Ishikawa (cell line): ENCODE measurements at regions not wholly inside any gene's neighbourhood (a gene's known extent, or its start where the extent isn't known, plus 50 kb on each side); places are given as distances from the start of the nearest gene placed in this dataset.

Experiments used
- CEBPB ChIP-seq: IDR thresholded peaks from 2 replicates; pipeline ENCODE4 v1.6.1; 2012
- CREB1 ChIP-seq: IDR thresholded peaks from 2 replicates; pipeline ENCODE4 v1.6.1; 2012; ENCODE audit warnings: low read depth
- EGR1 ChIP-seq: IDR thresholded peaks from 2 replicates; pipeline ENCODE4 v1.6.1; 2012
- EP300 ChIP-seq: IDR thresholded peaks from 2 replicates; pipeline ENCODE4 v1.6.1; 2012; ENCODE audit warnings: borderline replicate concordance
- FOXM1 ChIP-seq: IDR thresholded peaks from 2 replicates; pipeline ENCODE4 v1.6.1; 2012; ENCODE audit warnings: low read depth, borderline replicate concordance
- NFIC ChIP-seq: IDR thresholded peaks from 2 replicates; pipeline ENCODE4 v1.6.1; 2012
- RAD21 ChIP-seq: IDR thresholded peaks from 2 replicates; pipeline ENCODE4 v1.6.1; 2012; ENCODE audit warnings: low read depth
- TAF1 ChIP-seq: IDR thresholded peaks from 2 replicates; pipeline ENCODE4 v1.6.1; 2012; ENCODE audit warnings: low read depth, mild to moderate bottlenecking
- TCF12 ChIP-seq: IDR thresholded peaks from 2 replicates; pipeline ENCODE4 v1.6.1; 2012; ENCODE audit warnings: low read depth
- TEAD4 ChIP-seq: IDR thresholded peaks from 2 replicates; pipeline ENCODE4 v1.6.1; 2012
- YY1 ChIP-seq: IDR thresholded peaks from 2 replicates; pipeline ENCODE4 v1.6.1; 2012; ENCODE audit warnings: low read depth
- ZBTB7A ChIP-seq: IDR thresholded peaks from 2 replicates; pipeline ENCODE4 v1.6.1; 2012; ENCODE audit warnings: low read depth
- TF ChIP-seq, protein P1 (sequence below): IDR thresholded peaks from 2 replicates; pipeline ENCODE4 v1.6.1; 2012
- TF ChIP-seq, protein P2 (sequence below): IDR thresholded peaks from 2 replicates; pipeline ENCODE4 v1.6.1; 2012; ENCODE audit warnings: low read depth, mild to moderate bottlenecking
- TF ChIP-seq, protein P3 (sequence below): IDR thresholded peaks from 2 replicates; pipeline ENCODE4 v1.6.1; 2012

DNA sequence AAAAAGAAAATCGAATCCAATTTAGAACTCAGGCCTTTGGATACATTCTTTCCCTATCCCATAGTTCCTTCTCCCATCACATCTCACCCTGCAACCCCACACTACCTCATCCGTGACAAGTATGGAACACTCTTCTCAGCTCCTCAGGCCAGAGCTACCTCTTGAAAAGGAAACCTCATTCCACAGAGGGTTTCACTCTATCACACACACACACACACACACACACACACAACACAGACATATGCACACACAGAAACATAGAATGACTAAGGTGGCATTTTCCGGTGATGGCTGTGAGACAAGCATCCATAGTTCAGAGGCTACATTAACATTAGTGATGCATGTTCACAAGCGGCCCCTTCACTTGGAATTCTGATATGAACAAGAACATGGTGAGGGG lies 122.0 kb upstream of the HES1 start:
- TF ChIP-seq, protein P1, sequence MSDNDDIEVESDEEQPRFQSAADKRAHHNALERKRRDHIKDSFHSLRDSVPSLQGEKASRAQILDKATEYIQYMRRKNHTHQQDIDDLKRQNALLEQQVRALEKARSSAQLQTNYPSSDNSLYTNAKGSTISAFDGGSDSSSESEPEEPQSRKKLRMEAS = no peak
- TF ChIP-seq RAD21 (no peak), TEAD4 (no peak), EGR1 (no peak), CREB1 (no peak), TAF1 (no peak), ZBTB7A (no peak), CEBPB (no peak), YY1 (no peak), FOXM1 (no peak), NFIC (no peak), TCF12 (no peak), EP300 (no peak)
- TF ChIP-seq, protein P2, sequence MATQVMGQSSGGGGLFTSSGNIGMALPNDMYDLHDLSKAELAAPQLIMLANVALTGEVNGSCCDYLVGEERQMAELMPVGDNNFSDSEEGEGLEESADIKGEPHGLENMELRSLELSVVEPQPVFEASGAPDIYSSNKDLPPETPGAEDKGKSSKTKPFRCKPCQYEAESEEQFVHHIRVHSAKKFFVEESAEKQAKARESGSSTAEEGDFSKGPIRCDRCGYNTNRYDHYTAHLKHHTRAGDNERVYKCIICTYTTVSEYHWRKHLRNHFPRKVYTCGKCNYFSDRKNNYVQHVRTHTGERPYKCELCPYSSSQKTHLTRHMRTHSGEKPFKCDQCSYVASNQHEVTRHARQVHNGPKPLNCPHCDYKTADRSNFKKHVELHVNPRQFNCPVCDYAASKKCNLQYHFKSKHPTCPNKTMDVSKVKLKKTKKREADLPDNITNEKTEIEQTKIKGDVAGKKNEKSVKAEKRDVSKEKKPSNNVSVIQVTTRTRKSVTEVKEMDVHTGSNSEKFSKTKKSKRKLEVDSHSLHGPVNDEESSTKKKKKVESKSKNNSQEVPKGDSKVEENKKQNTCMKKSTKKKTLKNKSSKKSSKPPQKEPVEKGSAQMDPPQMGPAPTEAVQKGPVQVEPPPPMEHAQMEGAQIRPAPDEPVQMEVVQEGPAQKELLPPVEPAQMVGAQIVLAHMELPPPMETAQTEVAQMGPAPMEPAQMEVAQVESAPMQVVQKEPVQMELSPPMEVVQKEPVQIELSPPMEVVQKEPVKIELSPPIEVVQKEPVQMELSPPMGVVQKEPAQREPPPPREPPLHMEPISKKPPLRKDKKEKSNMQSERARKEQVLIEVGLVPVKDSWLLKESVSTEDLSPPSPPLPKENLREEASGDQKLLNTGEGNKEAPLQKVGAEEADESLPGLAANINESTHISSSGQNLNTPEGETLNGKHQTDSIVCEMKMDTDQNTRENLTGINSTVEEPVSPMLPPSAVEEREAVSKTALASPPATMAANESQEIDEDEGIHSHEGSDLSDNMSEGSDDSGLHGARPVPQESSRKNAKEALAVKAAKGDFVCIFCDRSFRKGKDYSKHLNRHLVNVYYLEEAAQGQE = no peak
- TF ChIP-seq, protein P3, sequence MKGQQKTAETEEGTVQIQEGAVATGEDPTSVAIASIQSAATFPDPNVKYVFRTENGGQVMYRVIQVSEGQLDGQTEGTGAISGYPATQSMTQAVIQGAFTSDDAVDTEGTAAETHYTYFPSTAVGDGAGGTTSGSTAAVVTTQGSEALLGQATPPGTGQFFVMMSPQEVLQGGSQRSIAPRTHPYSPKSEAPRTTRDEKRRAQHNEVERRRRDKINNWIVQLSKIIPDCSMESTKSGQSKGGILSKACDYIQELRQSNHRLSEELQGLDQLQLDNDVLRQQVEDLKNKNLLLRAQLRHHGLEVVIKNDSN = no peak

DNA sequence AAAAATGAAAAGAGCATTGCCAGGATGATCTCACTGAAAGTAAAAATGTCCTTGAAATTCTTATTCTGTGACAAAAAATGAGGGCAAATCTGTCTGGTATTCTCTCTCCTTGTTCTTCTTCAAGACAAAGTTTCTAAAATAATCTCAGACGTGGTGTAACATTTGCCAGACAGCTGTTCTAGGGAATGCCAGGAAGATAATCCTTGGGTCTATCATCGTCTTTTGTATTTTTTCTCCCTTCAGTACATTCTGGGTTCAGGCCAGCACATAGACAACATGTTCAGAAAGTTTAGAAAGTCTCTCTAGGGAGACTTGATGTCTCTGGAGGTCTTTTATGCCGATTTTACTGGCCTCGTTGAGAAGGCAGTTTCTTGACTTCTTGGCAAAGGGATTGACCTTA lies 121.2 kb upstream of the HES1 start:
- TF ChIP-seq, protein P2 = no peak
- TF ChIP-seq YY1 (no peak), CEBPB (no peak), NFIC (no peak), ZBTB7A (no peak), EGR1 (no peak), FOXM1 (no peak), TCF12 (no peak), RAD21 (no peak), TAF1 (no peak), TEAD4 (no peak), CREB1 (no peak), EP300 (no peak)
- TF ChIP-seq, protein P1 = no peak
- TF ChIP-seq, protein P3 = no peak

DNA sequence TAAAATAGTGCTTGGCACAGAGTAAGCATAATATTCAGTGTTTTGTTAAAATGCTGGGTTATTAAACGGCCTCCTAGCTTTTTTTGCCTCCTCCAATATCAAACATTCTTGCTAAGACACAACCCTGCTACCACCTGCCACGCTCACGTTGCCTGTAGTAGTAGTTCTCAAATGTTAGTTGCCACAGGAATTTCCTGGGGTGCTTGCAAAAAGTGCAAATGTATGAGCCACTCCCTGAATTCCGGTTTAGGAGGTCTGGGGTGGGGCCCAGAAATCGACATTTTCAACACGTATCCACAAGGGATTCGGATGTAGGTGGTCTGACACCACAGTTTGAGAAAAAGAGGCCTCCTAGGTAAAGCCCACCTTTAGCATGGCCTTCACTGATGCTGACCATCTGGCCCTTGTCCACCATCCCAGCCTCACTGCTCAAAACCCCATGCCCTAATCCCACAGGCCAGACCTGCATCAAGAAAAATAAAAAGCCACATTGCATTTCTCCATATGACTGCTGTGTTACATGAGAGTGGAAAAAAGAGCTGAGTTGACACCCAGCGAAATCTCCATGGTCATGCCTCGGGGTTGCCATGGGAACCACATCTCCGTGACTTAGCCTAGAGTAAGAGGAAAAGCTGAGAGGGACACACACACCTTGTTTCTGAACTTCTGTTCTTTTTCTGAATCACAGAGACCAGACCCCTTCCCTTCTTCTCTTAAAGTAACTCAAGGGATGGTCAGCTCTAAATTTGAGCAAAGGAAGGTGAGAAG lies 116.4 kb upstream of the HES1 start:
- TF ChIP-seq FOXM1 (no peak), EGR1 (no peak), TEAD4 (no peak), TAF1 (no peak), TCF12 (no peak), YY1 (no peak), RAD21 (no peak), EP300 (no peak), ZBTB7A (no peak), CEBPB (no peak)
- TF ChIP-seq, protein P1 = no peak
- TF ChIP-seq, protein P3 = no peak

DNA sequence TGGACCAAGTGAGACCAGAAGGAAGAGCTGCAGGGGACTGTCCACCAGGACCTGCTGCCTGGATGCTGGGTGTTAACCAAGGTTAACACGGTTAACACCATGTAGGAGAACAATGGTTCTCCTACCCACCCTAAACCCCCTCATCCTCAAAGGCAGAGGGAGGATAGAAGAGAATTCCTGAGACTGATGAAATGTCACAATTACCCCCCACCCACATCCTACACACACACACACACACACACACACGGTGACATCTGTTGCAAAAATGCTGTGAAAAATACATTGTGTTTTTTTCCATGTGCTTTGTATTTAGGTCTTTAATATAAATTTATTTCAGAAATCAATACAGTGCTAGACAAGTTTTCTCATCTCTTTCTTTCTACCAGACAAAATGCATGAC lies 113.9 kb upstream of the HES1 start:
- TF ChIP-seq TAF1 (no peak), CEBPB (no peak), CREB1 (no peak), FOXM1 (no peak), NFIC (no peak), TCF12 (no peak), ZBTB7A (no peak), TEAD4 (no peak), RAD21 (no peak), EP300 (no peak), YY1 (no peak), EGR1 (no peak)
- TF ChIP-seq, protein P1 = no peak
- TF ChIP-seq, protein P3 = no peak
- TF ChIP-seq, protein P2 = no peak
